IMR-90 (cell line): ENCODE measurements at regions not wholly inside any gene's neighbourhood (a gene's known extent, or its start where the extent isn't known, plus 50 kb on each side); places are given as distances from the start of the nearest gene placed in this dataset.

Experiments used
- ATAC-seq: fragments of 200-7000 bp; cut with Tn5 transposase; 2 replicates; pipeline ENCODE4 v1.9.1; 2020; ENCODE audit warnings: low read depth, mild to moderate bottlenecking, moderate library complexity
- BruUV-seq: library from RNA; stranded (reverse); fragments of 400-500 nt; replicated peaks from 2 replicates; lab custom pipeline; 2021; lab: Mats Ljungman, UMichigan
- CTCF ChIA-PET: fragments of 300-600 bp; formaldehyde crosslinking; extraction: SDS; loops from one replicate; lab custom pipeline; 2021; ENCODE audit warnings: antibody characterized with exemption; lab: Yijun Ruan, JAX
- POLR2A ChIA-PET: fragments of 300-600 bp; sonication (Branson Sonifier 250); formaldehyde crosslinking; loops from one replicate; lab custom pipeline; 2022; ENCODE audit warnings: antibody characterized with exemption; ENCODE audit not compliant: unreplicated experiment; lab: Charles Lee
- DNase-seq: peaks from one replicate; pipeline ENCODE4 v3.0.0; 2013
- H2AFZ ChIP-seq: replicated peaks from 2 replicates; pipeline ENCODE3; 2013; ENCODE audit warnings: low read length, mild to moderate bottlenecking; ENCODE audit not compliant: poor library complexity
- H2AK5ac ChIP-seq: 2 replicates; pipeline ENCODE4 v1.6.1; 2013; ENCODE audit warnings: low read depth, low read length, inconsistent platforms
- H2AK9ac ChIP-seq: replicated peaks from 2 replicates; pipeline ENCODE3; 2013; ENCODE audit warnings: mild to moderate bottlenecking, low read depth, low read length, moderate library complexity; ENCODE audit not compliant: poor library complexity
- H2BK120ac ChIP-seq: 2 replicates; pipeline ENCODE4 v1.6.1; 2013; ENCODE audit warnings: low read depth, low read length, inconsistent platforms
- H2BK15ac ChIP-seq: 3 replicates; pipeline ENCODE4 v1.6.1; 2013; ENCODE audit warnings: low read depth, low read length, inconsistent platforms
- H2BK20ac ChIP-seq: 2 replicates; pipeline ENCODE4 v1.6.1; 2013; ENCODE audit warnings: low read depth, mild to moderate bottlenecking, inconsistent platforms, low read length, moderate library complexity
- H2BK5ac ChIP-seq: 2 replicates; pipeline ENCODE4 v1.6.1; 2013; ENCODE audit warnings: mild to moderate bottlenecking, low read depth, low read length, inconsistent platforms; ENCODE audit not compliant: poor library complexity, severe bottlenecking
- H3K14ac ChIP-seq: replicated peaks from 2 replicates; pipeline ENCODE4 v1.6.1; 2013; ENCODE audit warnings: low read depth, low read length, inconsistent platforms
- H3K18ac ChIP-seq: 2 replicates; pipeline ENCODE4 v1.6.1; 2013; ENCODE audit warnings: low read depth, low read length, control low read depth
- H3K23ac ChIP-seq: 2 replicates; pipeline ENCODE4 v1.6.1; 2013; ENCODE audit warnings: low read depth, low read length, inconsistent platforms
- H3K27ac ChIP-seq: 2 replicates; pipeline ENCODE4 v1.5.1; 2013; ENCODE audit warnings: mild to moderate bottlenecking, control low read depth, low read length; ENCODE audit not compliant: insufficient read depth
- H3K27me3 ChIP-seq: 2 replicates; pipeline ENCODE4 v1.6.1; 2013; ENCODE audit warnings: low read length; ENCODE audit not compliant: control insufficient read depth, insufficient read depth
- H3K36me3 ChIP-seq: 2 replicates; pipeline ENCODE4 v1.6.1; 2013; ENCODE audit warnings: low read length, mixed read lengths; ENCODE audit not compliant: control insufficient read depth, insufficient read depth
- H3K4ac ChIP-seq: 2 replicates; pipeline ENCODE4 v1.6.1; 2013; ENCODE audit warnings: low read depth, low read length, inconsistent platforms
- H3K4me1 ChIP-seq: 2 replicates; pipeline ENCODE4 v1.6.1; 2013; ENCODE audit warnings: low read length, mixed read lengths; ENCODE audit not compliant: control insufficient read depth, insufficient read depth
- H3K4me2 ChIP-seq: 2 replicates; pipeline ENCODE4 v1.6.1; 2013; ENCODE audit warnings: low read depth, mild to moderate bottlenecking, control low read depth, low read length, moderate library complexity
- H3K4me3 ChIP-seq: 2 replicates; pipeline ENCODE4 v1.5.1; 2013; ENCODE audit warnings: low read depth, mild to moderate bottlenecking, control low read depth, low read length, moderate library complexity; ENCODE audit not compliant: insufficient read depth
- H3K56ac ChIP-seq: 2 replicates; pipeline ENCODE4 v1.6.1; 2013; ENCODE audit warnings: low read length, inconsistent platforms; ENCODE audit not compliant: insufficient read depth; ENCODE audit errors: extremely low read depth
- H3K79me1 ChIP-seq, 2 experiments: 2 replicates each; pipeline ENCODE4 v1.6.1; 2013; ENCODE audit warnings: low read length in 2 of 2, inconsistent platforms in 1 of 2, low read depth in 1 of 2
- H3K9ac ChIP-seq: 2 replicates; pipeline ENCODE4 v1.6.1; 2013; ENCODE audit warnings: low read depth, low read length, control low read depth
- H3K9me1 ChIP-seq: 2 replicates; pipeline ENCODE4 v1.6.1; 2013; ENCODE audit warnings: low read length, inconsistent platforms; ENCODE audit not compliant: insufficient read depth
- H3K9me3 ChIP-seq: 2 replicates; pipeline ENCODE4 v1.6.1; 2013; ENCODE audit warnings: low read length; ENCODE audit not compliant: control insufficient read depth, insufficient read depth
- H4K20me1 ChIP-seq: 2 replicates; pipeline ENCODE4 v1.6.1; 2013; ENCODE audit warnings: low read length, inconsistent platforms; ENCODE audit not compliant: insufficient read depth
- H4K5ac ChIP-seq: 2 replicates; pipeline ENCODE4 v1.6.1; 2013; ENCODE audit warnings: mild to moderate bottlenecking, low read depth, low read length, control low read depth
- H4K8ac ChIP-seq, 2 experiments: 2 replicates each; pipeline ENCODE4 v1.6.1; 2013; ENCODE audit warnings: low read depth in 2 of 2, low read length in 2 of 2, control low read depth in 1 of 2, inconsistent platforms in 1 of 2
- H4K91ac ChIP-seq: 2 replicates; pipeline ENCODE4 v1.6.1; 2013; ENCODE audit warnings: low read depth, low read length, inconsistent platforms; ENCODE audit not compliant: insufficient read depth
- CEBPB ChIP-seq: IDR thresholded peaks from 2 replicates; pipeline ENCODE4 v1.6.1; 2012; ENCODE audit warnings: low read depth, low read length, improper control_type of control experiment
- CTCF ChIP-seq: conservative IDR thresholded peaks from 2 replicates; pipeline ENCODE4 v1.5.1; 2012; ENCODE audit warnings: mild to moderate bottlenecking, low read depth, low read length, improper control_type of control experiment
- MAFK ChIP-seq: IDR thresholded peaks from 2 replicates; pipeline ENCODE4 v1.6.1; 2012; ENCODE audit warnings: low read depth, low read length, improper control_type of control experiment
- MXI1 ChIP-seq: IDR thresholded peaks from 2 replicates; pipeline ENCODE4 v1.6.1; 2012; ENCODE audit warnings: low read depth, mild to moderate bottlenecking, low read length, moderate library complexity, borderline replicate concordance
- NFE2L2 ChIP-seq: fragments of 150-350 bp; IDR thresholded peaks from 2 replicates; pipeline ENCODE4 v1.6.1; 2016; ENCODE audit warnings: low read depth, mild to moderate bottlenecking, low read length
- POLR2A ChIP-seq: IDR thresholded peaks from 2 replicates; pipeline ENCODE4 v1.6.1; 2012; ENCODE audit warnings: mild to moderate bottlenecking, low read depth, low read length
- RCOR1 ChIP-seq: IDR thresholded peaks from 2 replicates; pipeline ENCODE4 v1.6.1; 2012; ENCODE audit warnings: mild to moderate bottlenecking, low read length, improper control_type of control experiment; ENCODE audit not compliant: insufficient replicate concordance
- RFX5 ChIP-seq: IDR thresholded peaks from 2 replicates; pipeline ENCODE4 v1.8.0; 2012; ENCODE audit warnings: low read depth, mild to moderate bottlenecking, low read length, moderate library complexity
- SMC3 ChIP-seq: fragments of 150-350 bp; IDR thresholded peaks from 2 replicates; pipeline ENCODE4 v1.6.1; 2016; ENCODE audit warnings: low read depth, mild to moderate bottlenecking, antibody characterized with exemption, low read length, moderate library complexity
- dilution Hi-C: fragments of 300-500 bp; cut with HindIII; formaldehyde crosslinking; loops from one replicate; pipeline ENCODE4 v1.14.3; 2018; ENCODE audit warnings: low sequenced_read_pairs; ENCODE audit not compliant: unreplicated experiment
- in situ Hi-C: fragments of 300-500 bp; cut with MboI; formaldehyde crosslinking; loops from 3 replicates; pipeline ENCODE4 v1.14.3; 2019; ENCODE audit warnings: low sequenced_read_pairs, inconsistent platforms, mixed read lengths
- intact Hi-C: fragments of 100-400 bp; cut with micrococcal nuclease; formaldehyde crosslinking; loops from 2 replicates; pipeline ENCODE4 v1.10.0; 2022

- H3K4ac ChIP-seq = no peak overlapping the region
- no peaks in the 10 kb centered on the region for H3K79me1 ChIP-seq
- H4K91ac ChIP-seq = no peak overlapping the region
- no peak overlapping the region for H3K27ac ChIP-seq
- no TSS peak for BruUV-seq
- H2BK20ac ChIP-seq = no peak overlapping the region
- no peak overlapping the region for H3K4me2 ChIP-seq
- H3K27me3 ChIP-seq = no peaks in the 10 kb centered on the region
- no peak overlapping the region for H3K23ac ChIP-seq
- H3K9me3 ChIP-seq = no peaks in the 10 kb centered on the region; the same call in 1 of the 2 replicates
- TF ChIP-seq CEBPB (no peak), CTCF (no peak), RCOR1 (no peak), MXI1 (no peak), RFX5 (no peak), POLR2A (no peak), NFE2L2 (no peak), MAFK (no peak), SMC3 (no peak)
- H3K4me3 ChIP-seq = no peak overlapping the region
- ChIA-PET POLR2A (no interaction called here), CTCF (no interaction called here)
- H3K56ac ChIP-seq = no peak overlapping the region
- dilution Hi-C loops (no loop called here), in situ Hi-C loops (no loop called here), intact Hi-C loops (no loop called here)
- no peaks in the 10 kb centered on the region for H3K4me1 ChIP-seq
- H3K14ac ChIP-seq = no peak overlapping the region
- no peaks in the 10 kb centered on the region for H3K9me1 ChIP-seq
- no peak for DNase-seq
- no peak overlapping the region for H2AK9ac ChIP-seq
- no peak for ATAC-seq
- no peak overlapping the region for H3K9ac ChIP-seq
- no peak overlapping the region for H2BK120ac ChIP-seq
- H2AFZ ChIP-seq = no peak overlapping the region
- no peaks in the 10 kb centered on the region for H4K20me1 ChIP-seq
- no peak overlapping the region for H3K18ac ChIP-seq
- no peak overlapping the region for H2BK15ac ChIP-seq
- no peaks in the 10 kb centered on the region for H3K36me3 ChIP-seq
- no peak overlapping the region for H4K8ac ChIP-seq
- H2BK5ac ChIP-seq = no peak overlapping the region
- H4K5ac ChIP-seq = no peak overlapping the region
- H2AK5ac ChIP-seq = no peak overlapping the region
These were observed 188.5 kb upstream of the STS start for GRCh38 chrX:6959006-6959405.
